HepG2 (cell line): ENCODE measurements at regions not wholly inside any gene's neighbourhood (a gene's known extent, or its start where the extent isn't known, plus 50 kb on each side); places are given as distances from the start of the nearest gene placed in this dataset.

Experiments
- ATAC-seq: fragments of 200-7000 bp; cut with Tn5 transposase; 3 replicates; pipeline ENCODE4 v1.9.1; 2020; ENCODE audit warnings: mild to moderate bottlenecking, moderate library complexity
- BruUV-seq: library from RNA; stranded (reverse); fragments of 400-500 nt; replicated peaks from 2 replicates; lab custom pipeline; 2021; lab: Mats Ljungman, UMichigan
- CTCF ChIA-PET: fragments of 300-600 bp; formaldehyde crosslinking; extraction: SDS; loops from one replicate; lab custom pipeline; 2021; ENCODE audit warnings: low total read pairs, inconsistent platforms, low intra/inter-chr PET ratio; lab: Yijun Ruan, JAX
- POLR2A ChIA-PET: fragments of 350-600 bp; sonication (Branson Sonifier 250); formaldehyde crosslinking; loops from one replicate; lab custom pipeline; 2020; ENCODE audit warnings: antibody characterized with exemption, inconsistent platforms; lab: Yijun Ruan, JAX
- DNase-seq: peaks from one replicate; pipeline ENCODE4 v3.0.0-alpha.2; 2015; ENCODE audit warnings: low spot score
- FAIRE-seq: peaks from 3 replicates; lab custom pipeline; 2011; peaks lifted over from hg19 to GRCh38; lab: Jason Lieb, UNC
- H2AFZ ChIP-seq: one replicate; pipeline ENCODE4 v1.6.1; 2011; ENCODE audit warnings: low read length, inconsistent platforms
- H3K27ac ChIP-seq: fragments of 300-600 bp; 3 replicates; pipeline ENCODE4 v1.8.0; 2011; ENCODE audit warnings: mixed run types, mild to moderate bottlenecking, mixed read lengths, low read length, inconsistent platforms; ENCODE audit not compliant: insufficient read depth; ENCODE audit errors: extremely low read length
- H3K27me3 ChIP-seq, 2 experiments: fragments of 200-600 bp in 1 of 2; 2 replicates in 1 of 2; 3 replicates in 1 of 2; pipeline versions ENCODE4 v1.6.0 to v1.8.0; 2011; ENCODE audit warnings: low read length in 2 of 2, mild to moderate bottlenecking in 2 of 2, moderate library complexity in 2 of 2, inconsistent platforms in 1 of 2; ENCODE audit not compliant: insufficient read depth in 2 of 2, control insufficient read depth in 1 of 2
- H3K36me3 ChIP-seq, 2 experiments: fragments of 200-600 bp in 1 of 2; replicated peaks in 1 of 2; 2 replicates in 1 of 2; 3 replicates in 1 of 2; pipeline versions ENCODE4 v1.5.1 to v1.8.0; 2011; ENCODE audit warnings: low read length in 2 of 2, inconsistent platforms in 1 of 2; ENCODE audit not compliant: insufficient read depth in 2 of 2, control insufficient read depth in 1 of 2
- H3K4me1 ChIP-seq: 2 replicates; pipeline ENCODE4 v1.5.1; 2012; ENCODE audit warnings: low read length, inconsistent platforms; ENCODE audit not compliant: insufficient read depth
- H3K4me2 ChIP-seq: 2 replicates; pipeline ENCODE4 v1.6.0; 2011; ENCODE audit warnings: low read depth, low read length, inconsistent platforms
- H3K4me3 ChIP-seq, 3 experiments: fragments of 200-600 bp in 1 of 3; sonication (generic), shearing (Covaris generic) in 1 of 3; replicated peaks in 1 of 3; 2 replicates each; pipeline ENCODE4 v1.5.1; 2011 to 2016; ENCODE audit warnings: low read length in 3 of 3, inconsistent platforms in 2 of 3, low read depth in 2 of 3, mild to moderate bottlenecking in 2 of 3, control low read depth in 1 of 3, mixed read lengths in 1 of 3; ENCODE audit not compliant: insufficient read depth in 1 of 3
- H3K79me2 ChIP-seq: one replicate; pipeline ENCODE4 v1.6.1; 2011; ENCODE audit warnings: low read length, inconsistent platforms; ENCODE audit not compliant: insufficient read depth
- H3K9ac ChIP-seq: 2 replicates; pipeline ENCODE4 v1.6.0; 2011; ENCODE audit warnings: mild to moderate bottlenecking, low read depth, low read length, inconsistent platforms; ENCODE audit not compliant: insufficient read depth
- H3K9me3 ChIP-seq: 2 replicates; pipeline ENCODE4 v1.5.1; 2012; ENCODE audit warnings: mild to moderate bottlenecking, low read length
- H4K20me1 ChIP-seq: 2 replicates; pipeline ENCODE4 v1.6.0; 2011; ENCODE audit warnings: inconsistent platforms, mild to moderate bottlenecking, low read length, moderate library complexity; ENCODE audit not compliant: insufficient read depth
- CBFB ChIP-seq: sonication (generic); formaldehyde crosslinking; IDR thresholded peaks from 2 replicates; pipeline ENCODE4 v1.4.0; 2020; ENCODE audit warnings: missing genetic modification reagents
- DR1 ChIP-seq: sonication (generic); formaldehyde crosslinking; IDR thresholded peaks from 2 replicates; pipeline ENCODE4 v1.8.0; 2021; ENCODE audit warnings: mild to moderate bottlenecking, missing genetic modification reagents, inconsistent platforms
- GRHL1 ChIP-seq: sonication (generic); formaldehyde crosslinking; conservative IDR thresholded peaks from 2 replicates; pipeline ENCODE4 v1.8.0; 2022; ENCODE audit warnings: missing genetic modification reagents
- IKZF1 ChIP-seq: fragments of 450-650 bp; IDR thresholded peaks from 2 replicates; pipeline ENCODE4 v1.7.1; 2016
- KLF6 ChIP-seq: IDR thresholded peaks from 2 replicates; pipeline ENCODE4 v1.8.0; 2016; ENCODE audit warnings: missing biosample characterization, missing genetic modification reagents
- MYPOP ChIP-seq: sonication (generic); formaldehyde crosslinking; IDR thresholded peaks from 2 replicates; pipeline ENCODE4 v1.8.1; 2023; ENCODE audit warnings: mild to moderate bottlenecking, moderate library complexity, missing genetic modification reagents
- PAX8 ChIP-seq: sonication (generic); formaldehyde crosslinking; IDR thresholded peaks from 2 replicates; pipeline ENCODE4 v1.8.0; 2022; ENCODE audit warnings: mild to moderate bottlenecking, missing genetic modification reagents, borderline replicate concordance
- whole genome bisulfite sequencing: methylation state at CpG from one replicate; pipeline ENCODE4 v1.1.6; 2017; ENCODE audit warnings: low lambda C conversion rate; 5-methylcytosine and 5-hydroxymethylcytosine counted together
- in situ Hi-C: cut with HindIII; loops from 2 replicates; pipeline ENCODE4 v1.10.0; 2017; ENCODE audit warnings: low pct_unique_long_range_greater_than_20kb; ENCODE audit not compliant: extremely low pct_ligation_motif_present
- intact Hi-C: fragments of 100-400 bp; cut with micrococcal nuclease; formaldehyde crosslinking; loops from one replicate; pipeline ENCODE4 v1.10.0; 2022; ENCODE audit not compliant: unreplicated experiment
- TF ChIP-seq, protein P1 (sequence below): sonication (generic); formaldehyde crosslinking; conservative IDR thresholded peaks from 2 replicates; pipeline ENCODE4 v1.4.0; 2020; ENCODE audit warnings: missing genetic modification reagents

DNA sequence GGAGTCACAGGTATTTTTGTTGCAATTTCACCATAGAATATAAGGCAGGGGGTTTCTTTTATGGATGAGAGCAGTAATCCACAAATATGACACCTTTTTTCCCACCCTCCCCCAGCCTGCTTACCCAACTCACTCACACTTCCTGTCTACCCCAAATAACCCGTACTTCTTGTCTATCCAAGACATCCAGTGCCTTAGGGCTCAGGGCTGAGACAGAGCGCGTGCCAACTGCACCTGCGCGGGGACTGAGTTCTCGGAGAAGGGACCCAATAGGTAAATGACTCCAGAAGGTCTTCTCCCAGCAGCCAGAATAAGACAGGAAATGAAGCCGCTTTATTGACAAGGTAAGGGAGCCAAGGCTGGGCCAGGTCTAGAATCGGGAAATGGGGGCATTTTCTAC lies 369.1 kb downstream of the SIPA1L2 start:
- in situ Hi-C loops (no loop called here), intact Hi-C loops (no loop called here)
- Histone ChIP-seq H3K4me3 (no peak overlapping the region), H3K27me3 (peaks cover 0 to 9% of the 10 kb centered on the region in 2 experiments; a peak in 1 of 5 replicates), H3K9me3 (no peaks in the 10 kb centered on the region), H3K36me3 (no peaks in the 10 kb centered on the region), H3K27ac (no peak overlapping the region), H4K20me1 (no peaks in the 10 kb centered on the region), H3K79me2 (no peaks in the 10 kb centered on the region), H3K4me2 (no peak overlapping the region), H3K9ac (no peak overlapping the region), H2AFZ (no peak overlapping the region), H3K4me1 (no peaks in the 10 kb centered on the region)
- FAIRE-seq (no peak), ATAC-seq (no peak), DNase-seq (no peak)
- no TSS peak for BruUV-seq
- ChIA-PET POLR2A (no interaction called here), CTCF (no interaction called here)
- TF ChIP-seq MYPOP (CRISPR knock-in tag) (no peak), GRHL1 (CRISPR knock-in tag) (no peak), IKZF1 (no peak), KLF6 (CRISPR knock-in tag) (no peak), CBFB (CRISPR knock-in tag) (no peak), PAX8 (CRISPR knock-in tag) (no peak), DR1 (no peak)
- TF ChIP-seq, protein P1, sequence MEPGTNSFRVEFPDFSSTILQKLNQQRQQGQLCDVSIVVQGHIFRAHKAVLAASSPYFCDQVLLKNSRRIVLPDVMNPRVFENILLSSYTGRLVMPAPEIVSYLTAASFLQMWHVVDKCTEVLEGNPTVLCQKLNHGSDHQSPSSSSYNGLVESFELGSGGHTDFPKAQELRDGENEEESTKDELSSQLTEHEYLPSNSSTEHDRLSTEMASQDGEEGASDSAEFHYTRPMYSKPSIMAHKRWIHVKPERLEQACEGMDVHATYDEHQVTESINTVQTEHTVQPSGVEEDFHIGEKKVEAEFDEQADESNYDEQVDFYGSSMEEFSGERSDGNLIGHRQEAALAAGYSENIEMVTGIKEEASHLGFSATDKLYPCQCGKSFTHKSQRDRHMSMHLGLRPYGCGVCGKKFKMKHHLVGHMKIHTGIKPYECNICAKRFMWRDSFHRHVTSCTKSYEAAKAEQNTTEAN (CRISPR knock-in tag), result no peak
- 62% methylated on average over 8 of the region's 8 CpGs for WGBS
